Stimulated activated CD4-positive, alpha-beta T cell treated with anti-CD3 and anti-CD28 coated beads, Interleukin-15, amount 100 ng/mL, for 24 hours (primary cell): ENCODE measurements at regions not wholly inside any gene's neighbourhood (a gene's known extent, or its start where the extent isn't known, plus 50 kb on each side); places are given as distances from the start of the nearest gene placed in this dataset.

Experiments used
- DNase-seq: peaks from one replicate; pipeline ENCODE4 v3.0.0-alpha.2; 2020

- no peak for DNase-seq
These were observed 203.4 kb upstream of the BMPER start for GRCh38 chr7:33701927-33702326.

GRCh38 chr7:33702514-33703054 is 202.8 kb upstream of the BMPER start:
- no peak for DNase-seq

- DNase-seq: no peak
These were observed 200.0 kb upstream of the BMPER start for GRCh38 chr7:33705333-33705833.

- DNase-seq: no peak
These were observed 199.2 kb upstream of the BMPER start for GRCh38 chr7:33706186-33706585.

- DNase-seq: no peak
These were observed 198.6 kb upstream of the BMPER start for GRCh38 chr7:33706771-33707200.

GRCh38 chr7:33707427-33707826 is 197.9 kb upstream of the BMPER start:
- no peak for DNase-seq

GRCh38 chr7:33710608-33711007 is 194.7 kb upstream of the BMPER start:
- no peak for DNase-seq

- no peak for DNase-seq
These were observed 193.9 kb upstream of the BMPER start for GRCh38 chr7:33711231-33712019.

- no peak for DNase-seq
These were observed 193.3 kb upstream of the BMPER start for GRCh38 chr7:33712020-33712414.

- no peak for DNase-seq
These were observed 191.1 kb upstream of the BMPER start for GRCh38 chr7:33714208-33714607.

- no peak for DNase-seq
These were observed 188.5 kb upstream of the BMPER start for GRCh38 chr7:33716581-33717477.

GRCh38 chr7:33719059-33719581 is 186.2 kb upstream of the BMPER start:
- no peak for DNase-seq

GRCh38 chr7:33720139-33720538 is 185.2 kb upstream of the BMPER start:
- DNase-seq: no peak

- DNase-seq: no peak
These were observed 184.5 kb upstream of the BMPER start for GRCh38 chr7:33720870-33721269.

GRCh38 chr7:33721895-33722294 is 183.4 kb upstream of the BMPER start:
- DNase-seq: no peak

- DNase-seq: no peak
These were observed 182.8 kb upstream of the BMPER start for GRCh38 chr7:33722383-33723101.

GRCh38 chr7:33724201-33724600 is 181.1 kb upstream of the BMPER start:
- DNase-seq: no peak

GRCh38 chr7:33725111-33726025 is 180.0 kb upstream of the BMPER start:
- no peak for DNase-seq

- DNase-seq: no peak
These were observed 178.8 kb upstream of the BMPER start for GRCh38 chr7:33726582-33726981.

GRCh38 chr7:33727315-33727714 is 178.0 kb upstream of the BMPER start:
- DNase-seq: no peak

GRCh38 chr7:33728873-33729551 is 176.3 kb upstream of the BMPER start:
- no peak for DNase-seq
